Loucy (cell line): ENCODE measurements at regions not wholly inside any gene's neighbourhood (a gene's known extent, or its start where the extent isn't known, plus 50 kb on each side); places are given as distances from the start of the nearest gene placed in this dataset.

Source experiments
- H2AFZ ChIP-seq: fragments of 200-600 bp; sonication (generic); 2 replicates; pipeline ENCODE4 v1.6.0; 2016; ENCODE audit warnings: antibody characterized with exemption, mild to moderate bottlenecking, low read length, moderate library complexity
- H3F3A ChIP-seq: fragments of 200-600 bp; 2 replicates; pipeline ENCODE4 v1.6.0; 2016; ENCODE audit warnings: antibody characterized with exemption, low read depth, mild to moderate bottlenecking
- H3K27me3 ChIP-seq: fragments of 200-600 bp; sonication (generic); 2 replicates; pipeline ENCODE4 v1.6.1; 2014; ENCODE audit warnings: low read length, mild to moderate bottlenecking; ENCODE audit not compliant: insufficient read depth, poor library complexity, severe bottlenecking
- H3K36me3 ChIP-seq: fragments of 200-600 bp; sonication (generic); 2 replicates; pipeline ENCODE4 v1.6.1; 2016; ENCODE audit warnings: low read length; ENCODE audit not compliant: insufficient read depth
- H3K4me1 ChIP-seq: fragments of 200-600 bp; sonication (generic); 2 replicates; pipeline ENCODE4 v1.5.1; 2014; ENCODE audit warnings: low read length, mild to moderate bottlenecking; ENCODE audit not compliant: insufficient read depth, poor library complexity, severe bottlenecking
- H3K4me2 ChIP-seq: fragments of 200-600 bp; sonication (generic); 2 replicates; pipeline ENCODE4 v1.6.0; 2014; ENCODE audit warnings: antibody characterized with exemption, low read length, low read depth, mild to moderate bottlenecking; ENCODE audit not compliant: poor library complexity, severe bottlenecking
- H3K4me3 ChIP-seq: fragments of 200-600 bp; sonication (generic); 2 replicates; pipeline ENCODE4 v1.5.1; 2014; ENCODE audit warnings: low read length, mild to moderate bottlenecking, mixed read lengths; ENCODE audit not compliant: poor library complexity, severe bottlenecking
- H3K79me2 ChIP-seq: fragments of 200-600 bp; sonication (generic); 2 replicates; pipeline ENCODE4 v1.6.1; 2014; ENCODE audit warnings: low read length; ENCODE audit not compliant: insufficient read depth
- H3K9ac ChIP-seq: fragments of 200-600 bp; sonication (generic); 2 replicates; pipeline ENCODE4 v1.6.0; 2014; ENCODE audit warnings: mild to moderate bottlenecking, low read depth, low read length, moderate library complexity; ENCODE audit not compliant: poor library complexity, severe bottlenecking
- H3K9me2 ChIP-seq: fragments of 200-600 bp; sonication (generic); replicated peaks from 2 replicates; pipeline ENCODE4 v1.6.1; 2016; ENCODE audit warnings: low read depth, low read length, mixed read lengths
- H3K9me3 ChIP-seq: fragments of 200-600 bp; sonication (generic); 2 replicates; pipeline ENCODE4 v1.6.1; 2014; ENCODE audit warnings: mild to moderate bottlenecking, antibody characterized with exemption, low read length, low read depth; ENCODE audit not compliant: insufficient read depth
- H4K20me1 ChIP-seq: fragments of 200-600 bp; sonication (generic); 2 replicates; pipeline ENCODE4 v1.6.0; 2014; ENCODE audit warnings: antibody characterized with exemption, low read length, mild to moderate bottlenecking; ENCODE audit not compliant: insufficient read depth, poor library complexity, severe bottlenecking
- EZH2phosphoT487 ChIP-seq: fragments of 200-600 bp; IDR thresholded peaks from 2 replicates; pipeline ENCODE4 v1.6.1; 2018; ENCODE audit warnings: antibody characterized with exemption, mild to moderate bottlenecking, moderate library complexity, borderline replicate concordance
- TF ChIP-seq, protein P1 (sequence below): fragments of 200-600 bp; sonication (generic); conservative IDR thresholded peaks from 2 replicates; pipeline ENCODE4 v1.5.1; 2014; ENCODE audit warnings: mild to moderate bottlenecking, antibody characterized with exemption, low read length

DNA sequence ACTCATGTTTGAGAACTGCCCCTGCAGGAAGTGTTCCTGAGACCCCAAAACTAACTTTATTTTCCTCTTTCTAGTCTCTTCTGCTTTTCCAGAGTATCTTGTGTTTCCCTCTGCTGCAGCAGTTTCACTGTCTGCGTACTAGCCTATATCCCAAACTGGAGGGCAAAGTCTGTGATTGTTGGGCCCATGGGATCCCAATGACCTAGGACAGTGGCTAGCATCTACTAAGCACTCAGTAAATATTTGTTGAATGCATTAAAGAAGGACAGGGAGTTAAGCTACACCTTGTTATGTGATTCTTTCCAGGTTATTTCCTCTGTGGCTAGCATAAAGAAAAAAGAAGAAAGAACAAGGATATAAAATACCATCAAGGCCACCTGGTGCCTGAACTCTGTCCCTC lies 210.6 kb upstream of the PHYHIPL start:
- Histone ChIP-seq H3K4me2 (no peak overlapping the region), H3K9me3 (no peaks in the 10 kb centered on the region), H3K4me1 (no peaks in the 10 kb centered on the region), H3F3A (no peaks in the 10 kb centered on the region), H4K20me1 (no peaks in the 10 kb centered on the region), H3K9me2 (no peaks in the 10 kb centered on the region), H3K79me2 (no peaks in the 10 kb centered on the region), H2AFZ (no peak overlapping the region), H3K4me3 (no peak overlapping the region), H3K36me3 (no peaks in the 10 kb centered on the region), H3K9ac (no peak overlapping the region), H3K27me3 (no peaks in the 10 kb centered on the region)
- TF ChIP-seq, protein P1, sequence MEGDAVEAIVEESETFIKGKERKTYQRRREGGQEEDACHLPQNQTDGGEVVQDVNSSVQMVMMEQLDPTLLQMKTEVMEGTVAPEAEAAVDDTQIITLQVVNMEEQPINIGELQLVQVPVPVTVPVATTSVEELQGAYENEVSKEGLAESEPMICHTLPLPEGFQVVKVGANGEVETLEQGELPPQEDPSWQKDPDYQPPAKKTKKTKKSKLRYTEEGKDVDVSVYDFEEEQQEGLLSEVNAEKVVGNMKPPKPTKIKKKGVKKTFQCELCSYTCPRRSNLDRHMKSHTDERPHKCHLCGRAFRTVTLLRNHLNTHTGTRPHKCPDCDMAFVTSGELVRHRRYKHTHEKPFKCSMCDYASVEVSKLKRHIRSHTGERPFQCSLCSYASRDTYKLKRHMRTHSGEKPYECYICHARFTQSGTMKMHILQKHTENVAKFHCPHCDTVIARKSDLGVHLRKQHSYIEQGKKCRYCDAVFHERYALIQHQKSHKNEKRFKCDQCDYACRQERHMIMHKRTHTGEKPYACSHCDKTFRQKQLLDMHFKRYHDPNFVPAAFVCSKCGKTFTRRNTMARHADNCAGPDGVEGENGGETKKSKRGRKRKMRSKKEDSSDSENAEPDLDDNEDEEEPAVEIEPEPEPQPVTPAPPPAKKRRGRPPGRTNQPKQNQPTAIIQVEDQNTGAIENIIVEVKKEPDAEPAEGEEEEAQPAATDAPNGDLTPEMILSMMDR, result no peak
- TF ChIP-seq EZH2phosphoT487, result no peak

DNA sequence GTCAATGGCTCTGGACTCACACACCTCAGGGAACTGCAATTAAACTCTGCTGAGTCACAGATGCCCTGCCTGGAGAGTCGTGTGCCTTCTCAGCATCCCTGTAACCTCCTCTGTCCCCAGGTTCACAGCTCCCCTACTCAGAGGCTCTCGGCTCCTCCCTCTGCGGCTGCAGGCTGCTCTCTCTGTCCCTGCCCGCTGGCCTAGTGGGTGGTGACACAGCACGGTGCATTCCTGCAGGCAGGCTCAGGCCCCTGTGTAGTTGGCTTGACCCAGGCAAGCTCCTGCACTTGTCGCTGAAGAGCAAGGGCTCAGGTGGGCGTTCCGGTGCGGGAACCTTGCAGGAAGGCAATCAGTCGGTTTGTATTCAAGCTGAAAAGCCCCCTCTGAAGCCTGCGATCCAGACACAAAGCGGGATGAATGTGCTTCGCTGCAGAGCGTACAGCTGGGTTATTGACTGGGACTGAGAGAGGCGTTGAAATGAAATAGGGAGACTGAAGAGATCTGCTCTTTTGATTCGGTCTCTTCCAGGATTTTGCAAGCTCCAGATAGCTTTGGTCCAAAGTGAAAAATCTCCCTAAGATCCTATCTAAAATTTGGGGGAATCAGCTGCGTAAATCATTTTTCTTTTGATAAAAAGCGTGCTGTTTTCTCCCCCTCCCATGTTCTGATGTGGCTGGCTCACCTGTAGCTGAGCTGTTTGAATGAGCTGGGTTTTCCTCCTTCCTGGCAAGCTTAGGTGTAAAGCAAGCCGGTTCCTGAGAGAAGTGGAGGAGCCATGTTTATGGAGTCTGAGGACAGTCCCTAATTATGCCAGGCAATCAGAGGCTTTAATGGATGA lies 208.7 kb upstream of the PHYHIPL start:
- H3K9me2 ChIP-seq, result no peaks in the 10 kb centered on the region

DNA sequence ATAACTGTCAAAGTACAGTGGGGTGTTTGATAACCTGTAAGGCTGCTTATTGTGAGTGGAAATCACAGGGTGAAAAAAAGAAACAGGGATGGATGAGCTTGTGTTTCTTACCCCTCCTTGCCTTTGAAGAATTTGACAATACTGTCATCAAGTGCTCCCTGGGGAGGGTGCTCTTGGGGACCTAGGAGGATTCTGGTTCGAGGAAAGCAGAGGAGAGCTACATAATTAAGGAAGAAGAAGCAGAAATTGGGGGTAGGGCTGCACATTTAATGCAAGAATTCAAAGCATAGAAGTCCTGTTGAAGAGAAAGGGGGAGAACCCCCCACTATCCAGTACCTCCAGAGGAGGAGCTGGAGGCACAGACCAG lies 208.1 kb upstream of the PHYHIPL start:
- Histone ChIP-seq H3K4me3 (no peak overlapping the region), H3K27me3 (no peaks in the 10 kb centered on the region), H2AFZ (no peak overlapping the region), H3K4me2 (no peak overlapping the region), H3F3A (no peaks in the 10 kb centered on the region), H3K4me1 (no peaks in the 10 kb centered on the region), H3K9me3 (no peaks in the 10 kb centered on the region), H3K9ac (no peak overlapping the region), H4K20me1 (no peaks in the 10 kb centered on the region), H3K36me3 (no peaks in the 10 kb centered on the region), H3K9me2 (no peaks in the 10 kb centered on the region), H3K79me2 (no peaks in the 10 kb centered on the region)
- TF ChIP-seq, protein P1, result no peak
- no peak for TF ChIP-seq EZH2phosphoT487

More for the DNA sequence above, 208.7 kb upstream of the PHYHIPL start:
- H3K4me3 ChIP-seq, result no peak overlapping the region
- H2AFZ ChIP-seq, result no peak overlapping the region
- H3K4me2 ChIP-seq, result no peak overlapping the region
- TF ChIP-seq EZH2phosphoT487, result no peak
- TF ChIP-seq, protein P1, result no peak
- no peaks in the 10 kb centered on the region for H3K9me3 ChIP-seq
- H3K36me3 ChIP-seq, result no peaks in the 10 kb centered on the region
- H4K20me1 ChIP-seq, result no peaks in the 10 kb centered on the region
- H3K4me1 ChIP-seq, result no peaks in the 10 kb centered on the region
- no peaks in the 10 kb centered on the region for H3K27me3 ChIP-seq
- no peaks in the 10 kb centered on the region for H3F3A ChIP-seq
- H3K79me2 ChIP-seq, result no peaks in the 10 kb centered on the region
- no peak overlapping the region for H3K9ac ChIP-seq
